IMR-90 (cell line): ENCODE measurements at regions not wholly inside any gene's neighbourhood (a gene's known extent, or its start where the extent isn't known, plus 50 kb on each side); places are given as distances from the start of the nearest gene placed in this dataset.

ENCODE experiments used
- CEBPB ChIP-seq: IDR thresholded peaks from 2 replicates; pipeline ENCODE4 v1.6.1; 2012; ENCODE audit warnings: low read depth, low read length, improper control_type of control experiment
- FOS ChIP-seq: fragments of 150-350 bp; IDR thresholded peaks from 2 replicates; pipeline ENCODE4 v1.6.1; 2016; ENCODE audit warnings: low read depth, low read length
- POLR2A ChIP-seq: IDR thresholded peaks from 2 replicates; pipeline ENCODE4 v1.6.1; 2012; ENCODE audit warnings: mild to moderate bottlenecking, low read depth, low read length
- RCOR1 ChIP-seq: IDR thresholded peaks from 2 replicates; pipeline ENCODE4 v1.6.1; 2012; ENCODE audit warnings: mild to moderate bottlenecking, low read length, improper control_type of control experiment; ENCODE audit not compliant: insufficient replicate concordance
- RFX5 ChIP-seq: IDR thresholded peaks from 2 replicates; pipeline ENCODE4 v1.8.0; 2012; ENCODE audit warnings: low read depth, mild to moderate bottlenecking, low read length, moderate library complexity
- TF ChIP-seq, protein P1 (sequence below): conservative IDR thresholded peaks from 2 replicates; pipeline ENCODE4 v1.5.1; 2012; ENCODE audit warnings: mild to moderate bottlenecking, low read depth, low read length, improper control_type of control experiment

DNA sequence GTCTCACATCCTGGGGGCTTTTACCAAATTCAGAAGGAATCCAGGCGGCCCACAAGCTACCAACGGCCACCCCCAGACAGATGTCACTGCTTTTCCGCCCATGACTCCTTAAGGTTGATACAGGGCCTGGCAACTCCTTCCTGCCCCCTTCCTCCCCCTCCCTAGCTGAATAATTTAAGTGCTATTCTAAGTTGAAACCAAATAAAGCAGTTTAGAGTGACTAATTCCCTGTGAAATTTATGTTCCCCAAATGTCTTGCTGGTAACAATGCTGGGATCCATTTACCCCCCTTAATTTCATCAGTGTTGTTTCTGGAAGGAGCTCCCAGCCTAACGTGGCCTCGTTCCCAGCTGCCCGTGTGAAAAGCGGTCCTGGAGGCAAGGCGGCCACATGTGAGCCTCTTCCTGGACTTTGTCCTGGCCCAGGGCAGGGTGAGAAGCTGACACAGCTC lies 109.6 kb downstream of the TMEM130 start:
- TF ChIP-seq CEBPB: no peak
- TF ChIP-seq, protein P1, sequence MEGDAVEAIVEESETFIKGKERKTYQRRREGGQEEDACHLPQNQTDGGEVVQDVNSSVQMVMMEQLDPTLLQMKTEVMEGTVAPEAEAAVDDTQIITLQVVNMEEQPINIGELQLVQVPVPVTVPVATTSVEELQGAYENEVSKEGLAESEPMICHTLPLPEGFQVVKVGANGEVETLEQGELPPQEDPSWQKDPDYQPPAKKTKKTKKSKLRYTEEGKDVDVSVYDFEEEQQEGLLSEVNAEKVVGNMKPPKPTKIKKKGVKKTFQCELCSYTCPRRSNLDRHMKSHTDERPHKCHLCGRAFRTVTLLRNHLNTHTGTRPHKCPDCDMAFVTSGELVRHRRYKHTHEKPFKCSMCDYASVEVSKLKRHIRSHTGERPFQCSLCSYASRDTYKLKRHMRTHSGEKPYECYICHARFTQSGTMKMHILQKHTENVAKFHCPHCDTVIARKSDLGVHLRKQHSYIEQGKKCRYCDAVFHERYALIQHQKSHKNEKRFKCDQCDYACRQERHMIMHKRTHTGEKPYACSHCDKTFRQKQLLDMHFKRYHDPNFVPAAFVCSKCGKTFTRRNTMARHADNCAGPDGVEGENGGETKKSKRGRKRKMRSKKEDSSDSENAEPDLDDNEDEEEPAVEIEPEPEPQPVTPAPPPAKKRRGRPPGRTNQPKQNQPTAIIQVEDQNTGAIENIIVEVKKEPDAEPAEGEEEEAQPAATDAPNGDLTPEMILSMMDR: no peak
- TF ChIP-seq POLR2A: no peak
- TF ChIP-seq RCOR1: no peak
- TF ChIP-seq RFX5: no peak
- TF ChIP-seq FOS: no peak
